ENCODE measurements at regions not wholly inside any gene's neighbourhood (a gene's known extent, or its start where the extent isn't known, plus 50 kb on each side); places are given as distances from the start of the nearest gene placed in this dataset.

DNA sequence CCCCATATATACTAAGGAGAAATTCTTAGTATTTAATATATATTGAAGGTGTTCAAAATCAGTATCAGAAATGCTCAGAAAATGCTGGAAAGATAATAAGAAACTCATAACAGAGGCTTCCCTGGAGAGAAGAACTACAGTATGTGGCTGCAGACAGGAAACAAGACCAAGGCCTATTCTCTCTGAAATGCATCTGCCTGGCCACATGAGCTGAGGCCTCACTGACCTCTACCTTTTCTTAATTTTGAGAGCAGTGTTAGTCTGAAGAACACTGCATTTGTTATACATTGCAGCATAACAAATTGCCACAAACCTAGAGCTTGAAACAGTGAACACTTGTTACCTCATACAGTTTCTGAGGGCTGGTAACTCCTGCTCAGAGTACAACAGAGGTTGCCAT, 133.4 kb upstream of the SPEF2 start:
- TF ChIP-seq FOXJ2 (tag; IDR thresholded peaks at IDR 0.05), result no peak
- TF ChIP-seq, protein P1, sequence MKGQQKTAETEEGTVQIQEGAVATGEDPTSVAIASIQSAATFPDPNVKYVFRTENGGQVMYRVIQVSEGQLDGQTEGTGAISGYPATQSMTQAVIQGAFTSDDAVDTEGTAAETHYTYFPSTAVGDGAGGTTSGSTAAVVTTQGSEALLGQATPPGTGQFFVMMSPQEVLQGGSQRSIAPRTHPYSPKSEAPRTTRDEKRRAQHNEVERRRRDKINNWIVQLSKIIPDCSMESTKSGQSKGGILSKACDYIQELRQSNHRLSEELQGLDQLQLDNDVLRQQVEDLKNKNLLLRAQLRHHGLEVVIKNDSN (CRISPR knock-in tag; IDR thresholded peaks at IDR 0.05), result no peak
